GM13977 (cell line): ENCODE measurements at regions not wholly inside any gene's neighbourhood (a gene's known extent, or its start where the extent isn't known, plus 50 kb on each side); places are given as distances from the start of the nearest gene placed in this dataset.

ENCODE experiments used
- DNase-seq: peaks from one replicate; pipeline ENCODE4 v3.0.0; 2012; ENCODE audit warnings: low spot score
- CTCF ChIP-seq: IDR thresholded peaks from 2 replicates; pipeline ENCODE4 v1.5.1; 2012; ENCODE audit warnings: mild to moderate bottlenecking, control low read depth; ENCODE audit not compliant: insufficient read depth; ENCODE audit errors: extremely low read depth, missing control alignments
- in situ Hi-C: fragments of 300-500 bp; cut with MboI; formaldehyde crosslinking; loops from one replicate; pipeline ENCODE4 v1.12.0; 2022; ENCODE audit warnings: low sequenced_read_pairs, low pct_unique_long_range_greater_than_20kb, mixed read lengths, inconsistent platforms; ENCODE audit not compliant: unreplicated experiment

GRCh38 chr5:74141053-74141452, 499.5 kb downstream of the ENC1 start:
- in situ Hi-C loops: no loop called here
- no peak for DNase-seq
- TF ChIP-seq CTCF: no peak

GRCh38 chr5:74140409-74140808, 500.1 kb downstream of the ENC1 start:
- in situ Hi-C loops: no loop called here
- DNase-seq: no peak
- TF ChIP-seq CTCF: no peak

- DNase-seq: no peak
- in situ Hi-C loops: no loop called here
- TF ChIP-seq CTCF: no peak
Measured at GRCh38 chr5:74139589-74139988, 500.9 kb downstream of the ENC1 start.

- in situ Hi-C loops: no loop called here
- no peak for TF ChIP-seq CTCF
- no peak for DNase-seq
Measured at GRCh38 chr5:74138721-74139120, 501.8 kb downstream of the ENC1 start.

GRCh38 chr5:74136276-74136825, 504.2 kb downstream of the ENC1 start:
- no peak for TF ChIP-seq CTCF
- no peak for DNase-seq
- in situ Hi-C loops: no loop called here

- no peak for TF ChIP-seq CTCF
- no peak for DNase-seq
- in situ Hi-C loops: no loop called here
Measured at GRCh38 chr5:74135033-74135432, 505.5 kb downstream of the ENC1 start.

GRCh38 chr5:74132485-74132884, 506.5 kb downstream of the ARHGEF28 start:
- no peak for TF ChIP-seq CTCF
- in situ Hi-C loops: no loop called here
- no peak for DNase-seq
